ENCODE measurements at regions not wholly inside any gene's neighbourhood (a gene's known extent, or its start where the extent isn't known, plus 50 kb on each side); places are given as distances from the start of the nearest gene placed in this dataset.

- no peak overlapping the region for H3K27ac Mint-ChIP-seq
- no peak for DNase-seq
- H3K27me3 Mint-ChIP-seq (ENCODE audit: low read depth) = no peaks in the 10 kb centered on the region
- H3K4me3 Mint-ChIP-seq = no peak overlapping the region
- H3K9me3 Mint-ChIP-seq = peaks cover 0 to 3% of the 10 kb centered on the region in 2 donors
- no peak for ATAC-seq (replicated peaks in 1 of 2)
- H3K4me1 Mint-ChIP-seq (ENCODE audit: low read depth) = no peaks in the 10 kb centered on the region
- H3K36me3 Mint-ChIP-seq (ENCODE audit: insufficient read depth in 2 of 2) = no peaks in the 10 kb centered on the region
Measured at GRCh38 chr3:135454890-135455289, 510.6 kb upstream of the PPP2R3A start.

- Mint-ChIP-seq H3K4me3 (no peak overlapping the region), H3K27ac (no peak overlapping the region), H3K4me1 (ENCODE audit: low read depth) (no peaks in the 10 kb centered on the region), H3K36me3 (ENCODE audit: insufficient read depth in 2 of 2) (no peaks in the 10 kb centered on the region), H3K27me3 (ENCODE audit: low read depth) (no peaks in the 10 kb centered on the region), H3K9me3 (peaks cover 3% of the 10 kb centered on the region in 2 donors)
- DNase-seq (no peak), ATAC-seq (replicated peaks in 1 of 2) (no peak)
Measured at GRCh38 chr3:135456108-135456790, 509.3 kb upstream of the PPP2R3A start.

- Mint-ChIP-seq H3K27ac (no peak overlapping the region), H3K4me1 (ENCODE audit: low read depth) (no peaks in the 10 kb centered on the region), H3K9me3 (peaks cover 4 to 7% of the 10 kb centered on the region in 2 donors), H3K27me3 (ENCODE audit: low read depth) (no peaks in the 10 kb centered on the region), H3K4me3 (no peak overlapping the region), H3K36me3 (ENCODE audit: insufficient read depth in 2 of 2) (no peaks in the 10 kb centered on the region)
- DNase-seq (no peak), ATAC-seq (replicated peaks in 1 of 2) (no peak)
Measured at GRCh38 chr3:135458541-135459322, 506.8 kb upstream of the PPP2R3A start.

- ATAC-seq (replicated peaks in 1 of 2) (no peak), DNase-seq (no peak)
- H3K36me3 Mint-ChIP-seq (ENCODE audit: insufficient read depth in 2 of 2) = no peaks in the 10 kb centered on the region
- no peaks in the 10 kb centered on the region for H3K27me3 Mint-ChIP-seq (ENCODE audit: low read depth)
- peaks cover 4 to 5% of the 10 kb centered on the region in 2 donors for H3K9me3 Mint-ChIP-seq
- H3K4me3 Mint-ChIP-seq = no peak overlapping the region
- no peaks in the 10 kb centered on the region for H3K4me1 Mint-ChIP-seq (ENCODE audit: low read depth)
- H3K27ac Mint-ChIP-seq = no peak overlapping the region
Measured at GRCh38 chr3:135460273-135460672, 505.3 kb upstream of the PPP2R3A start.

GRCh38 chr3:135471911-135472310 is 493.6 kb upstream of the PPP2R3A start:
- no peaks in the 10 kb centered on the region for H3K4me1 Mint-ChIP-seq (ENCODE audit: low read depth)
- H3K9me3 Mint-ChIP-seq = no peaks in the 10 kb centered on the region
- DNase-seq (no peak), ATAC-seq (replicated peaks in 1 of 2) (no peak)
- no peak overlapping the region for H3K4me3 Mint-ChIP-seq
- H3K36me3 Mint-ChIP-seq (ENCODE audit: insufficient read depth in 2 of 2) = no peaks in the 10 kb centered on the region
- no peaks in the 10 kb centered on the region for H3K27me3 Mint-ChIP-seq (ENCODE audit: low read depth)
- H3K27ac Mint-ChIP-seq = no peak overlapping the region

GRCh38 chr3:135473449-135473848 is 492.1 kb upstream of the PPP2R3A start:
- DNase-seq (no peak), ATAC-seq (replicated peaks in 1 of 2) (no peak)
- H3K9me3 Mint-ChIP-seq = no peaks in the 10 kb centered on the region
- no peak overlapping the region for H3K27ac Mint-ChIP-seq
- H3K4me1 Mint-ChIP-seq (ENCODE audit: low read depth) = no peaks in the 10 kb centered on the region
- no peaks in the 10 kb centered on the region for H3K36me3 Mint-ChIP-seq (ENCODE audit: insufficient read depth in 2 of 2)
- H3K4me3 Mint-ChIP-seq = no peak overlapping the region
- no peaks in the 10 kb centered on the region for H3K27me3 Mint-ChIP-seq (ENCODE audit: low read depth)

- Mint-ChIP-seq H3K27me3 (ENCODE audit: low read depth) (no peaks in the 10 kb centered on the region), H3K4me3 (no peak overlapping the region), H3K9me3 (no peaks in the 10 kb centered on the region), H3K27ac (no peak overlapping the region), H3K4me1 (ENCODE audit: low read depth) (no peaks in the 10 kb centered on the region), H3K36me3 (ENCODE audit: insufficient read depth in 2 of 2) (no peaks in the 10 kb centered on the region)
- no peak for ATAC-seq (replicated peaks in 1 of 2)
- no peak for DNase-seq
Measured at GRCh38 chr3:135487261-135487660, 478.3 kb upstream of the PPP2R3A start.

GRCh38 chr3:135490219-135490915 is 475.2 kb upstream of the PPP2R3A start:
- H3K27me3 Mint-ChIP-seq (ENCODE audit: low read depth) = no peaks in the 10 kb centered on the region
- H3K9me3 Mint-ChIP-seq = peaks cover 1 to 3% of the 10 kb centered on the region in 2 donors
- H3K4me1 Mint-ChIP-seq (ENCODE audit: low read depth) = no peaks in the 10 kb centered on the region
- DNase-seq (no peak), ATAC-seq (replicated peaks in 1 of 2) (no peak)
- H3K4me3 Mint-ChIP-seq = no peak overlapping the region
- no peak overlapping the region for H3K27ac Mint-ChIP-seq
- H3K36me3 Mint-ChIP-seq (ENCODE audit: insufficient read depth in 2 of 2) = no peaks in the 10 kb centered on the region

GRCh38 chr3:135491491-135492205 is 473.9 kb upstream of the PPP2R3A start:
- no peaks in the 10 kb centered on the region for H3K4me1 Mint-ChIP-seq (ENCODE audit: low read depth)
- DNase-seq (no peak), ATAC-seq (replicated peaks in 1 of 2) (no peak)
- H3K27ac Mint-ChIP-seq = no peak overlapping the region
- H3K9me3 Mint-ChIP-seq = peaks cover 1 to 3% of the 10 kb centered on the region in 2 donors
- H3K36me3 Mint-ChIP-seq (ENCODE audit: insufficient read depth in 2 of 2) = no peaks in the 10 kb centered on the region
- no peaks in the 10 kb centered on the region for H3K27me3 Mint-ChIP-seq (ENCODE audit: low read depth)
- no peak overlapping the region for H3K4me3 Mint-ChIP-seq

GRCh38 chr3:135495891-135496290 is 469.6 kb upstream of the PPP2R3A start:
- Mint-ChIP-seq H3K9me3 (peaks cover 3 to 4% of the 10 kb centered on the region in 2 donors), H3K4me1 (ENCODE audit: low read depth) (no peaks in the 10 kb centered on the region), H3K4me3 (no peak overlapping the region), H3K36me3 (ENCODE audit: insufficient read depth in 2 of 2) (no peaks in the 10 kb centered on the region), H3K27me3 (ENCODE audit: low read depth) (peaks cover 6% of the 10 kb centered on the region), H3K27ac (no peak overlapping the region)
- ATAC-seq (replicated peaks in 1 of 2) (no peak), DNase-seq (no peak)

GRCh38 chr3:135497979-135498378 is 467.5 kb upstream of the PPP2R3A start:
- H3K4me3 Mint-ChIP-seq = no peak overlapping the region
- peaks cover 6% of the 10 kb centered on the region for H3K27me3 Mint-ChIP-seq (ENCODE audit: low read depth)
- ATAC-seq (replicated peaks in 1 of 2) (no peak), DNase-seq (no peak)
- no peaks in the 10 kb centered on the region for H3K36me3 Mint-ChIP-seq (ENCODE audit: insufficient read depth in 2 of 2)
- H3K27ac Mint-ChIP-seq = no peak overlapping the region
- no peaks in the 10 kb centered on the region for H3K4me1 Mint-ChIP-seq (ENCODE audit: low read depth)
- peaks cover 3 to 4% of the 10 kb centered on the region in 2 donors for H3K9me3 Mint-ChIP-seq

GRCh38 chr3:135499426-135499825 is 466.1 kb upstream of the PPP2R3A start:
- Mint-ChIP-seq H3K4me1 (ENCODE audit: low read depth) (no peaks in the 10 kb centered on the region), H3K9me3 (peaks cover 3 to 4% of the 10 kb centered on the region in 2 donors), H3K27me3 (ENCODE audit: low read depth) (peaks cover 12% of the 10 kb centered on the region), H3K4me3 (no peak overlapping the region), H3K36me3 (ENCODE audit: insufficient read depth in 2 of 2) (no peaks in the 10 kb centered on the region), H3K27ac (no peak overlapping the region)
- no peak for DNase-seq
- ATAC-seq (replicated peaks in 1 of 2) = no peak

- DNase-seq (no peak), ATAC-seq (replicated peaks in 1 of 2) (no peak)
- Mint-ChIP-seq H3K9me3 (peaks cover 3 to 4% of the 10 kb centered on the region in 2 donors), H3K36me3 (ENCODE audit: insufficient read depth in 2 of 2) (no peaks in the 10 kb centered on the region), H3K27me3 (ENCODE audit: low read depth) (peaks cover 12% of the 10 kb centered on the region), H3K27ac (no peak overlapping the region), H3K4me1 (ENCODE audit: low read depth) (no peaks in the 10 kb centered on the region), H3K4me3 (no peak overlapping the region)
Measured at GRCh38 chr3:135500034-135500433, 465.5 kb upstream of the PPP2R3A start.

Measured in activated T-cell treated with anti-CD3 and anti-CD28 coated beads, Interleukin-2, amount 50 U/mL, for 72 hours (primary cell).